Amniotic stem cell (primary cell): ENCODE measurements at regions not wholly inside any gene's neighbourhood (a gene's known extent, or its start where the extent isn't known, plus 50 kb on each side); places are given as distances from the start of the nearest gene placed in this dataset.
"Not testable (repeated sequence)": the region's sequence is repeated elsewhere in the genome, so short reads cannot be mapped to it uniquely, and the experiment has no call there.

Experiments
- DNase-seq: peaks from one replicate; lab custom pipeline; 2025; lab: John Stamatoyannopoulos, UW

GRCh38 chr13:80082396-80083080 is 258.4 kb downstream of the SPRY2 start:
- no peak for DNase-seq

GRCh38 chr13:80074811-80075210 is 266.1 kb downstream of the SPRY2 start:
- DNase-seq: no peak

GRCh38 chr13:80074143-80074752 is 266.7 kb downstream of the SPRY2 start:
- DNase-seq: no peak

- no peak for DNase-seq
These were observed 268.7 kb downstream of the SPRY2 start for GRCh38 chr13:80072231-80072630.

GRCh38 chr13:80070024-80070703 is 270.8 kb downstream of the SPRY2 start:
- DNase-seq: no peak

GRCh38 chr13:80069374-80069773 is 271.6 kb downstream of the SPRY2 start:
- DNase-seq: no peak

DNA sequence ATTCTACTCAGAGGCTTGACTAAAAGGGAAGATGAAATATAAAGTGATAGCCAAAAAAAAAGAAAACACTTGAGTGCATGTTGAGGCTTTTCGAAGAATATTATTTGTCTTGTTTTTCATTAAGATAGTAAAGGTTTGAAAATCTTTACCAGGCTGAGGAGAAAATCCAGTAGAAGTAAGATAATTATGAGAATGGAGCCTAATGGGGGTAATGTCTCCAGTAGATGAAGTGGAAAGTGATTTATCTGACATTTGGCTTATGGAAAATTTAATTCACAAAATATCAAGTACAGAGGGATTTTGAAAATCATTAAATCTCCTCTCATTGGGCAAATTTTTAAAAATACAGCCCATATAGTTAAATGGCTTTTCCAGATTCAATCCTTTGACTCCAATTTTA is 274.9 kb downstream of the SPRY2 start:
- DNase-seq: no peak

DNA sequence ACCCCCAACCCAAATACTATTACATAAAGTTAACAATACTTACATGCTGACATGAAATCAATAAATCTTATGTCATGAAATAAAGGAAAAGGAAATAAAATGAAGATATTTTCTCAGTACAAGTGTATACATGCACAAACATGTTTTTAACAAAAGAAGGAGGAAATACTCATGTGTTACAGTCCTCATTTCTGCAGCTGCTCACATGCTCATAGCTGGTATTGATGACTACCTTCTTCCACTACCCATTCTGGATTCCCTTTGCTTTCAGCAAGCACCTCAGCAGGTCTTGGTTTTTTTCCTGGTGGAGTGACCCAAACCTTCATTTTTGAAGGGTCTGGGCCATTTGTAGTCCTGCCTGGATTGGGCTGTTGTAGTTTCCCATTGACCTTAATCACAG is 278.5 kb downstream of the SPRY2 start:
- not testable (repeated sequence) for DNase-seq

GRCh38 chr13:80059789-80060188 is 281.1 kb downstream of the SPRY2 start:
- DNase-seq: no peak

DNA sequence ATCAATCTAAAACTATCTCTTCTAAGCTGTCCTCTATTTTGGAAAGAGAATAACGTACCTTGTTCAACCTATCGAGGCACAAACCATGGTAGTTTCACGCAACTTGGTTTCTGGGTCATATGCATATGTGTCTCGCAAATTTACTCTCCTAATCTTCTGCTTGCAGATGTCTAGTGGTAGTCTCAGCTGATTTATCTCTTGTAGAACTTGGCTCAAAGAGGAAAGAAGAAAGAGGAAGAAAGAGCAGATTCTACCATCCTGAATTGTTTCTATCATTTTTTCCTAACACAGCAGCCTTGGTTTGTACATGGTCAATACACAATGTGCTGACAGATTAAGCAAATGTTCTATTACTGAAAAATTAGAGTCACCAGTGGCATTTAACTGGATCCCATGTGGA is 282.3 kb downstream of the SPRY2 start:
- DNase-seq: no peak

GRCh38 chr13:80055847-80056246 is 285.1 kb downstream of the SPRY2 start:
- no peak for DNase-seq

- DNase-seq: no peak
These were observed 286.1 kb downstream of the SPRY2 start for GRCh38 chr13:80054806-80055205.

DNA sequence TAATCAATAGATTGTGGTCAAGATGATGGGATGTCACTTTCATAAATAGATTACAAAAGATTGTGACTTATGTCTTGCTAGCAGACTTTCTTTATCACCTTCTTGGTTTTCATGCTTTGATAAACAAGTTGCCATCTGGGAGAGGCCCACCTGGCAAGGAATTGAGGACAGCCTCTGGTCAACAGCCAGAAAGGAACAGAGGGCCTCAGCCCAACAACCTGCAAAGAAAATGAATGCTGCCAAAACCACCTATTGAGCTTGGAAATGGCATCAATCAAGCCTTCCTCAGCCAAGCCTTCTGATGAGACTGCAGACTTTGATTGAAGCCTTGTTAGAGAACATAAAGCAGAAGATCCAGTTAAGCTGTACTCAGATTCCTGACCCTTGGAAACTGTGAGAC is 288.6 kb downstream of the SPRY2 start:
- DNase-seq: no peak

DNA sequence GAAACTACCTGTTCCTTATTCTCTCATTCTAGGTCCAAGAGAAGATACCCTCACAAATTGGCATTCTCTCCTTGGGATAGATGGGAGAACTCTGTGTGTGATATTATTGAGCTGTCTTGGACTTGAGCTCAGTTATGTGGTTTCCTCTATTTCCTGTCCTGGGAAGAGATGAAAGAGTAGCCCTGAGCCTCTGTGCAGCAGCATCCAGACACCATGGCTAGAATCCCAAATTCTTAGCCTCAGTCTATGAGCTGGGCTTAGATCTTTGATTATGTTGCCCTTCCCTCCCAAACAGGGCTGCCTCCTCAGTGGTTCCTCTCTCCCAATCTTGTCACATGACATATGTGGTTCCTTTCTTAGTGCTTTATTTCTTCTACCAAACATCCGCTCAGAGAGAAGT is 290.7 kb downstream of the SPRY2 start:
- no peak for DNase-seq

GRCh38 chr13:80048802-80049201 is 292.1 kb downstream of the SPRY2 start:
- DNase-seq: peak; percentile 88

DNA sequence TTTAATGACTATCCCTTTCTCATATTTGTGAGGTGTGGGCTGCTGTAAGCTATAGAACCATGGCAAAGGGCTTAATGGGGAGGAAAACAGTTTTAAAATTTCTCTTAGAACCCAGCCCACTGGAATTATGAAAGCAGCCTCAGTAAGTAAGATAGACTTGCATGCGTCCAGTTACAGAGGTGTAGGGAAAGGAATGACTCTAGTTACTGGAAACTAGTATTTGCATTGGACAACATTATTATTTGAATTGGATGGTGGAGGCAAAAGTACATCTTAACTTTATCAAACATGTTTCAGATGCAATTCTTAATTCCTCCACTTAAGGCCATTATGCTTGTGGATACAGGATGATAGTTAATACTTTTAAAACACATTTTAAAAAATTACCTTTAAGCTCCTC is 292.9 kb downstream of the SPRY2 start:
- no peak for DNase-seq

GRCh38 chr13:80047406-80047805 is 293.5 kb downstream of the SPRY2 start:
- DNase-seq: no peak

GRCh38 chr13:80040981-80041317 is 300.0 kb downstream of the SPRY2 start:
- no peak for DNase-seq

- peak; percentile 89 for DNase-seq
These were observed 300.5 kb downstream of the SPRY2 start for GRCh38 chr13:80040196-80040980.

GRCh38 chr13:80039000-80039399 is 301.9 kb downstream of the SPRY2 start:
- no peak for DNase-seq

- DNase-seq: no peak
These were observed 302.6 kb downstream of the SPRY2 start for GRCh38 chr13:80038371-80038770.

- DNase-seq: peak; percentile 83
These were observed 303.4 kb downstream of the SPRY2 start for GRCh38 chr13:80037505-80037888.
